Vagina (tissue), 2 donors: ENCODE measurements at regions not wholly inside any gene's neighbourhood (a gene's known extent, or its start where the extent isn't known, plus 50 kb on each side); places are given as distances from the start of the nearest gene placed in this dataset.

Experiments used
- DNase-seq, 2 donors: peaks; one replicate each; pipeline ENCODE4 v3.0.0-alpha.2; 2017; ENCODE audit errors: extremely low spot score in 2 of 2
- H3K27ac ChIP-seq: fragments of 200-600 bp; sonication (generic); one replicate; pipeline ENCODE4 v1.5.1; 2019
- H3K27me3 ChIP-seq: fragments of 200-600 bp; sonication (generic); one replicate; pipeline ENCODE4 v1.5.1; 2019
- H3K36me3 ChIP-seq, 2 donors: fragments of 200-600 bp; sonication (generic); one replicate each; pipeline ENCODE4 v1.5.1; 2017 to 2019
- H3K4me1 ChIP-seq: fragments of 200-600 bp; sonication (generic); one replicate; pipeline ENCODE4 v1.5.1; 2019
- H3K4me3 ChIP-seq, 2 donors: fragments of 200-600 bp; sonication (generic); 1 replicate in 1 of 2; 2 replicates in 1 of 2; pipeline ENCODE4 v1.5.1; 2016 to 2019
- H3K9me3 ChIP-seq: fragments of 200-600 bp; sonication (generic); one replicate; pipeline ENCODE4 v1.5.1; 2019
- POLR2A ChIP-seq, 2 donors: fragments of 450-650 bp; IDR thresholded peaks; one replicate each; pipeline ENCODE4 v1.6.1; 2017; ENCODE audit warnings: antibody characterized with exemption in 2 of 2, mild to moderate bottlenecking in 2 of 2, moderate library complexity in 2 of 2
- POLR2AphosphoS5 ChIP-seq, 2 donors: sonication (generic); formaldehyde crosslinking; IDR thresholded peaks; one replicate each; pipeline ENCODE4 v1.9.0; 2017; ENCODE audit warnings: antibody characterized with exemption in 2 of 2, mild to moderate bottlenecking in 2 of 2, low read depth in 1 of 2; ENCODE audit not compliant: insufficient read depth in 1 of 2
- intact Hi-C: fragments of 100-400 bp; cut with DNase I; formaldehyde crosslinking; loops from one replicate; pipeline ENCODE4 v1.15.1; 2023
- TF ChIP-seq, protein P1 (sequence below), 3 experiments: fragments of 450-650 bp in 2 of 3; fragments of 200-600 bp in 1 of 3; sonication (generic) in 1 of 3; IDR thresholded peaks; one replicate each; pipeline ENCODE4 v1.5.1; 2017 to 2019; ENCODE audit warnings: antibody characterized with exemption in 3 of 3, mild to moderate bottlenecking in 2 of 3, moderate library complexity in 2 of 3

GRCh38 chr7:130982651-130983050, 248.6 kb upstream of the KLF14 start:
- H3K27ac ChIP-seq = no peak overlapping the region
- H3K4me3 ChIP-seq = no peak overlapping the region
- peaks cover 79% of the 10 kb centered on the region for H3K4me1 ChIP-seq
- intact Hi-C loops = loop anchor here (10.0 kb wide), 1 partner anchor 62 kb away; no protein-coding TSS in a partner anchor
- no peaks in the 10 kb centered on the region for H3K9me3 ChIP-seq
- DNase-seq = no peak
- TF ChIP-seq POLR2A (IDR thresholded peaks at IDR 0.05) (no peak), POLR2AphosphoS5 (IDR thresholded peaks at IDR 0.05; ENCODE audit: insufficient read depth in 1 of 2, low read depth in 1 of 2) (no peak)
- TF ChIP-seq, protein P1, sequence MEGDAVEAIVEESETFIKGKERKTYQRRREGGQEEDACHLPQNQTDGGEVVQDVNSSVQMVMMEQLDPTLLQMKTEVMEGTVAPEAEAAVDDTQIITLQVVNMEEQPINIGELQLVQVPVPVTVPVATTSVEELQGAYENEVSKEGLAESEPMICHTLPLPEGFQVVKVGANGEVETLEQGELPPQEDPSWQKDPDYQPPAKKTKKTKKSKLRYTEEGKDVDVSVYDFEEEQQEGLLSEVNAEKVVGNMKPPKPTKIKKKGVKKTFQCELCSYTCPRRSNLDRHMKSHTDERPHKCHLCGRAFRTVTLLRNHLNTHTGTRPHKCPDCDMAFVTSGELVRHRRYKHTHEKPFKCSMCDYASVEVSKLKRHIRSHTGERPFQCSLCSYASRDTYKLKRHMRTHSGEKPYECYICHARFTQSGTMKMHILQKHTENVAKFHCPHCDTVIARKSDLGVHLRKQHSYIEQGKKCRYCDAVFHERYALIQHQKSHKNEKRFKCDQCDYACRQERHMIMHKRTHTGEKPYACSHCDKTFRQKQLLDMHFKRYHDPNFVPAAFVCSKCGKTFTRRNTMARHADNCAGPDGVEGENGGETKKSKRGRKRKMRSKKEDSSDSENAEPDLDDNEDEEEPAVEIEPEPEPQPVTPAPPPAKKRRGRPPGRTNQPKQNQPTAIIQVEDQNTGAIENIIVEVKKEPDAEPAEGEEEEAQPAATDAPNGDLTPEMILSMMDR (IDR thresholded peaks at IDR 0.05) = no peak
- peaks cover 0 to 12% of the 10 kb centered on the region in 2 donors for H3K36me3 ChIP-seq
- no peaks in the 10 kb centered on the region for H3K27me3 ChIP-seq

GRCh38 chr7:130985361-130985760, 251.4 kb upstream of the KLF14 start:
- Histone ChIP-seq H3K9me3 (no peaks in the 10 kb centered on the region), H3K4me1 (peaks cover 93% of the 10 kb centered on the region), H3K36me3 (peaks cover 0 to 12% of the 10 kb centered on the region in 2 donors), H3K27me3 (no peaks in the 10 kb centered on the region), H3K27ac (no peak overlapping the region), H3K4me3 (no peak overlapping the region)
- DNase-seq = no peak
- no peak for TF ChIP-seq POLR2AphosphoS5 (IDR thresholded peaks at IDR 0.05; ENCODE audit: insufficient read depth in 1 of 2, low read depth in 1 of 2)
- intact Hi-C loops = loop anchor here (10.0 kb wide), 1 partner anchor 59 kb away; no protein-coding TSS in a partner anchor

GRCh38 chr7:130986261-130986690, 252.3 kb upstream of the KLF14 start:
- no peaks in the 10 kb centered on the region for H3K9me3 ChIP-seq
- TF ChIP-seq POLR2A (IDR thresholded peaks at IDR 0.05) (no peak), POLR2AphosphoS5 (IDR thresholded peaks at IDR 0.05; ENCODE audit: insufficient read depth in 1 of 2, low read depth in 1 of 2) (peak in 1 of 2 donors; percentile 25)
- H3K4me1 ChIP-seq = peaks cover 99% of the 10 kb centered on the region
- peak overlapping the region; percentile 7 for H3K27ac ChIP-seq
- H3K4me3 ChIP-seq = no peak overlapping the region
- H3K36me3 ChIP-seq = peaks cover 0 to 12% of the 10 kb centered on the region in 2 donors
- H3K27me3 ChIP-seq = no peaks in the 10 kb centered on the region
- intact Hi-C loops = loop anchor here (10.0 kb wide), 1 partner anchor 59 kb away; no protein-coding TSS in a partner anchor
- no peak for DNase-seq

GRCh38 chr7:130987092-130987491, 253.1 kb upstream of the KLF14 start:
- Histone ChIP-seq H3K36me3 (peaks cover 0 to 12% of the 10 kb centered on the region in 2 donors), H3K4me1 (peaks cover 99% of the 10 kb centered on the region), H3K4me3 (no peak overlapping the region), H3K27me3 (no peaks in the 10 kb centered on the region), H3K27ac (no peak overlapping the region), H3K9me3 (no peaks in the 10 kb centered on the region)
- intact Hi-C loops = loop anchor here (10.0 kb wide), 1 partner anchor 58 kb away; no protein-coding TSS in a partner anchor
- DNase-seq = no peak
- TF ChIP-seq POLR2AphosphoS5 (IDR thresholded peaks at IDR 0.05; ENCODE audit: insufficient read depth in 1 of 2, low read depth in 1 of 2) = no peak
- TF ChIP-seq, protein P1 (IDR thresholded peaks at IDR 0.05) = no peak

- no peak for DNase-seq
Measured at GRCh38 chr7:130988443-130988842, 254.4 kb upstream of the KLF14 start.

More at GRCh38 chr7:130988443-130988842, 254.4 kb upstream of the KLF14 start:
- H3K27ac ChIP-seq = no peak overlapping the region
- H3K4me1 ChIP-seq = peaks cover 99% of the 10 kb centered on the region
- no peaks in the 10 kb centered on the region for H3K9me3 ChIP-seq
- intact Hi-C loops = loop anchor here (10.0 kb wide), 1 partner anchor 56 kb away; no protein-coding TSS in a partner anchor
- H3K27me3 ChIP-seq = no peaks in the 10 kb centered on the region
- peaks cover 0 to 6% of the 10 kb centered on the region in 2 donors for H3K36me3 ChIP-seq
- TF ChIP-seq POLR2AphosphoS5 (IDR thresholded peaks at IDR 0.05; ENCODE audit: insufficient read depth in 1 of 2, low read depth in 1 of 2) (no peak), POLR2A (IDR thresholded peaks at IDR 0.05) (no peak)
- TF ChIP-seq, protein P1 (IDR thresholded peaks at IDR 0.05) = no peak
- no peak overlapping the region for H3K4me3 ChIP-seq
